B cell (primary cell): ENCODE measurements at regions not wholly inside any gene's neighbourhood (a gene's known extent, or its start where the extent isn't known, plus 50 kb on each side); places are given as distances from the start of the nearest gene placed in this dataset.

Experiments
- ATAC-seq: fragments of 200-7000 bp; cut with Tn5 transposase; one replicate; pipeline ENCODE4 v1.10.0; 2021; ENCODE audit warnings: low read depth, mild to moderate bottlenecking, moderate number of reproducible peaks, moderate library complexity
- CTCF ChIA-PET: fragments of 350-600 bp; sonication (Branson Sonifier 250); formaldehyde crosslinking; loops from one replicate; lab custom pipeline; 2021; ENCODE audit warnings: antibody characterized with exemption, inconsistent platforms; lab: Charles Lee
- POLR2A ChIA-PET: fragments of 350-600 bp; sonication (Branson Sonifier 250); formaldehyde crosslinking; loops from one replicate; lab custom pipeline; 2021; ENCODE audit warnings: antibody characterized with exemption; lab: Charles Lee
- DNase-seq: peaks from one replicate; pipeline ENCODE4 v3.0.0; 2013
- H2AFZ ChIP-seq: 2 replicates; pipeline ENCODE4 v1.6.1; 2012; ENCODE audit warnings: mild to moderate bottlenecking, low read depth, low read length; ENCODE audit not compliant: insufficient read depth, poor library complexity, severe bottlenecking
- H3K27ac ChIP-seq, 2 donors: 1 replicate in 1 of 2; 2 replicates in 1 of 2; pipeline ENCODE4 v1.5.1; 2012 to 2013; ENCODE audit warnings: low read length in 2 of 2, mild to moderate bottlenecking in 2 of 2, moderate library complexity in 1 of 2
- H3K27me3 ChIP-seq, 4 experiments: fragments of 200-600 bp in 1 of 4; sonication (generic) in 1 of 4; replicated peaks in 1 of 4; 1 replicate in 2 of 4; 2 replicates in 2 of 4; pipeline versions ENCODE4 v1.6.1 to v1.7.0; 2013 to 2016; ENCODE audit warnings: low read length in 3 of 4, mild to moderate bottlenecking in 2 of 4, mixed read lengths in 1 of 4, moderate library complexity in 1 of 4; ENCODE audit not compliant: insufficient read depth in 4 of 4, control insufficient read depth in 3 of 4; ENCODE audit errors: control extremely low read depth in 1 of 4
- H3K36me3 ChIP-seq, 2 experiments: replicated peaks in 1 of 2; 1 replicate in 1 of 2; 2 replicates in 1 of 2; pipeline versions ENCODE4 v1.6.1 to v1.7.1; 2013; ENCODE audit warnings: low read length in 1 of 2; ENCODE audit not compliant: insufficient read depth in 2 of 2, control insufficient read depth in 1 of 2; ENCODE audit errors: control extremely low read depth in 1 of 2, extremely low read depth in 1 of 2
- H3K4me1 ChIP-seq, 2 donors: fragments of 200-600 bp in 1 of 2; sonication (generic) in 1 of 2; 1 replicate in 1 of 2; 2 replicates in 1 of 2; pipeline versions ENCODE4 v1.5.1 to v1.6.1; 2013 to 2017; ENCODE audit warnings: low read length in 2 of 2; ENCODE audit not compliant: control insufficient read depth in 2 of 2, insufficient read depth in 2 of 2
- H3K4me2 ChIP-seq: replicated peaks from 2 replicates; pipeline ENCODE3; 2012; ENCODE audit warnings: mild to moderate bottlenecking, low read depth, low read length; ENCODE audit not compliant: poor library complexity, severe bottlenecking
- H3K4me3 ChIP-seq, 5 experiments: fragments of 200-600 bp in 1 of 5; sonication (generic) in 1 of 5; 1 replicate in 3 of 5; 2 replicates in 2 of 5; pipeline versions ENCODE4 v1.5.1 to v1.7.0; 2011 to 2016; ENCODE audit warnings: low read length in 4 of 5, mild to moderate bottlenecking in 4 of 5, low read depth in 2 of 5, control low read depth in 1 of 5, moderate library complexity in 1 of 5; ENCODE audit not compliant: insufficient read depth in 1 of 5; ENCODE audit errors: control extremely low read depth in 1 of 5, extremely low read depth in 1 of 5
- H3K79me2 ChIP-seq: fragments of 200-600 bp; sonication (generic); one replicate; pipeline ENCODE4 v1.6.0; 2016; ENCODE audit warnings: low read length; ENCODE audit not compliant: control insufficient read depth, insufficient read depth
- H3K9ac ChIP-seq: fragments of 200-600 bp; sonication (generic); 2 replicates; pipeline ENCODE4 v1.6.1; 2017; ENCODE audit warnings: mild to moderate bottlenecking, low read length, moderate library complexity
- H3K9me3 ChIP-seq, 3 donors: one replicate each; pipeline versions ENCODE4 v1.6.1 to v1.7.1; 2013; ENCODE audit warnings: low read length in 2 of 3; ENCODE audit not compliant: control insufficient read depth in 2 of 3, insufficient read depth in 1 of 3; ENCODE audit errors: control extremely low read depth in 1 of 3
- H4K20me1 ChIP-seq: 2 replicates; pipeline ENCODE4 v1.6.0; 2012; ENCODE audit warnings: mild to moderate bottlenecking, low read length; ENCODE audit not compliant: insufficient read depth, control insufficient read depth, poor library complexity, severe bottlenecking
- H3K27ac Mint-ChIP-seq: one replicate; pipeline ENCODE4 v1.8.0; 2021; ENCODE audit warnings: mixed read lengths
- H3K27me3 Mint-ChIP-seq: one replicate; pipeline ENCODE4 v1.8.0; 2021; ENCODE audit warnings: mixed read lengths
- H3K4me1 Mint-ChIP-seq: one replicate; pipeline ENCODE4 v1.8.0; 2021; ENCODE audit warnings: mixed read lengths
- H3K4me3 Mint-ChIP-seq: one replicate; pipeline ENCODE4 v1.8.0; 2021; ENCODE audit warnings: mixed read lengths
- H3K9me3 Mint-ChIP-seq: one replicate; pipeline ENCODE4 v1.8.0; 2022; ENCODE audit warnings: mixed read lengths; ENCODE audit not compliant: insufficient read depth
- EZH2 ChIP-seq: IDR thresholded peaks from 2 replicates; pipeline ENCODE4 v1.6.1; 2012; ENCODE audit warnings: borderline replicate concordance, low read depth, mild to moderate bottlenecking, moderate library complexity, low read length; ENCODE audit not compliant: insufficient read depth, poor library complexity, severe bottlenecking
- WGBS: methylation state at CpG from one replicate; pipeline ENCODE4 v1.1.5; 2013; ENCODE audit warnings: missing lambda C conversion rate; ENCODE audit not compliant: insufficient coverage; 5-methylcytosine and 5-hydroxymethylcytosine counted together
- intact Hi-C: fragments of 100-400 bp; cut with micrococcal nuclease; formaldehyde crosslinking; loops from one replicate; pipeline ENCODE4 v1.10.0; 2022
- TF ChIP-seq, protein P1 (sequence below): fragments of 200-600 bp; IDR thresholded peaks from one replicate; pipeline ENCODE4 v1.8.0; 2022; ENCODE audit warnings: antibody characterized with exemption, mild to moderate bottlenecking

DNA sequence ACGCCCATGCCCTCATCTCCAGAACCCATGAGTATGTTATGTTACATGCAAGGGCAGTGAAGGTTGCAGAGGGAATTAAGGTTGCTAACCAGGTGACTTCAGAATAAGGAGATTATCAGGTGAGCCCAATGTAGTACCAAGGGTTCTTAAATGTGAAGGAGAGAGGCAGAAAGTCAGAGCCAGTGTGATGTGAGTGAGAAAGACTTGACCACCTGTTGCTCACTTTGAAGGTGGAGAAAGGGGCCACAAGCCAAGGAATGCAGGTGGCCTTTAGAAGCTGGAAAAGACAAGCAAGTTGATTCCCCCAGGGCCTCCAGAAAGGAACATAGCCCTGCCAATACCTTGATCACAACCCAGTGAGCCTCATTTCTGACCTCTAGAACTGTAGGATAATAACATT, 84.7 kb upstream of the CLDN14 start:
- intact Hi-C loops, result no loop called here
- no peaks in the 10 kb centered on the region for H3K36me3 ChIP-seq
- H3K4me2 ChIP-seq, result no peak overlapping the region
- H3K27me3 ChIP-seq, result peaks cover 0 to 4% (median 0%) of the 10 kb centered on the region in 4 experiments
- H3K4me3 ChIP-seq, result no peak overlapping the region
- no peaks in the 10 kb centered on the region for H3K4me1 ChIP-seq
- Mint-ChIP-seq H3K27ac (no peak overlapping the region), H3K27me3 (peaks cover 29% of the 10 kb centered on the region), H3K4me3 (no peak overlapping the region), H3K9me3 (no peaks in the 10 kb centered on the region), H3K4me1 (no peaks in the 10 kb centered on the region)
- no peak overlapping the region for H3K27ac ChIP-seq
- TF ChIP-seq, protein P1, sequence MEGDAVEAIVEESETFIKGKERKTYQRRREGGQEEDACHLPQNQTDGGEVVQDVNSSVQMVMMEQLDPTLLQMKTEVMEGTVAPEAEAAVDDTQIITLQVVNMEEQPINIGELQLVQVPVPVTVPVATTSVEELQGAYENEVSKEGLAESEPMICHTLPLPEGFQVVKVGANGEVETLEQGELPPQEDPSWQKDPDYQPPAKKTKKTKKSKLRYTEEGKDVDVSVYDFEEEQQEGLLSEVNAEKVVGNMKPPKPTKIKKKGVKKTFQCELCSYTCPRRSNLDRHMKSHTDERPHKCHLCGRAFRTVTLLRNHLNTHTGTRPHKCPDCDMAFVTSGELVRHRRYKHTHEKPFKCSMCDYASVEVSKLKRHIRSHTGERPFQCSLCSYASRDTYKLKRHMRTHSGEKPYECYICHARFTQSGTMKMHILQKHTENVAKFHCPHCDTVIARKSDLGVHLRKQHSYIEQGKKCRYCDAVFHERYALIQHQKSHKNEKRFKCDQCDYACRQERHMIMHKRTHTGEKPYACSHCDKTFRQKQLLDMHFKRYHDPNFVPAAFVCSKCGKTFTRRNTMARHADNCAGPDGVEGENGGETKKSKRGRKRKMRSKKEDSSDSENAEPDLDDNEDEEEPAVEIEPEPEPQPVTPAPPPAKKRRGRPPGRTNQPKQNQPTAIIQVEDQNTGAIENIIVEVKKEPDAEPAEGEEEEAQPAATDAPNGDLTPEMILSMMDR, result no peak
- TF ChIP-seq EZH2, result no peak
- no peaks in the 10 kb centered on the region for H4K20me1 ChIP-seq
- no peaks in the 10 kb centered on the region for H3K9me3 ChIP-seq
- H3K9ac ChIP-seq, result no peak overlapping the region
- no peaks in the 10 kb centered on the region for H3K79me2 ChIP-seq
- WGBS, result no CpG with 5 or more reads among the region's 1 CpG
- ATAC-seq (no peak), DNase-seq (no peak)
- POLR2A ChIA-PET, result no interaction called here
- CTCF ChIA-PET, result no interaction called here
- H2AFZ ChIP-seq, result no peak overlapping the region

DNA sequence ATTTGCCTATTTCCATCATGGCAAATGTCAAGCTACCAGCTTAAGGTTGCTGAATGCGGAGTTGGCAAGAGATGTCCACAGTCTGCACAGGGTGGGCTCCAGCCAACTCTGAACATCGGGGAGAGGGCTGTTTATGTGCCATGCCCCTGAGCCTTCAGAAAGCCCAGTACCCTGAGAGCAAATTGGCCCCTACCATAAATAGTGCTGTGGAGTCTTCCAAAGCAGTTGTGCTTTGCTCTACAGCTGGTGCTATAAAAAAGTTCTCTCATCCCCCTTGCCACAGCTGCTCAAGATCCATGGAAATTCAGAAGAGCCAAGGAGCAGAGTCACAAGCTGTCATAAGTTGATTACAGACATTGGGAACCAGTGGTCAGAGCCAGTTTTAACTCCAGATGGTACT, 85.6 kb upstream of the CLDN14 start:
- no peaks in the 10 kb centered on the region for H3K36me3 ChIP-seq
- H3K9ac ChIP-seq, result no peak overlapping the region
- Mint-ChIP-seq H3K4me3 (no peak overlapping the region), H3K27ac (no peak overlapping the region), H3K9me3 (no peaks in the 10 kb centered on the region), H3K4me1 (no peaks in the 10 kb centered on the region), H3K27me3 (peaks cover 24% of the 10 kb centered on the region)
- H3K9me3 ChIP-seq, result no peaks in the 10 kb centered on the region
- H3K4me2 ChIP-seq, result no peak overlapping the region
- H3K27me3 ChIP-seq, result peaks cover 0 to 4% (median 0%) of the 10 kb centered on the region in 4 experiments
- 100% methylated on average over 2 of the region's 2 CpGs for WGBS
- DNase-seq, result no peak
- H3K4me1 ChIP-seq, result no peaks in the 10 kb centered on the region
- POLR2A ChIA-PET, result no interaction called here
- H2AFZ ChIP-seq, result no peak overlapping the region
- H4K20me1 ChIP-seq, result no peaks in the 10 kb centered on the region
- no peak for ATAC-seq
- TF ChIP-seq, protein P1, result no peak
- no peak for TF ChIP-seq EZH2
- no peaks in the 10 kb centered on the region for H3K79me2 ChIP-seq
- H3K27ac ChIP-seq, result no peak overlapping the region
- no peak overlapping the region for H3K4me3 ChIP-seq
- intact Hi-C loops, result no loop called here
- CTCF ChIA-PET, result no interaction called here
